ENCODE measurements at regions not wholly inside any gene's neighbourhood (a gene's known extent, or its start where the extent isn't known, plus 50 kb on each side); places are given as distances from the start of the nearest gene placed in this dataset.
"Not testable (repeated sequence)": the region's sequence is repeated elsewhere in the genome, so short reads cannot be mapped to it uniquely, and the experiment has no call there.

DNA sequence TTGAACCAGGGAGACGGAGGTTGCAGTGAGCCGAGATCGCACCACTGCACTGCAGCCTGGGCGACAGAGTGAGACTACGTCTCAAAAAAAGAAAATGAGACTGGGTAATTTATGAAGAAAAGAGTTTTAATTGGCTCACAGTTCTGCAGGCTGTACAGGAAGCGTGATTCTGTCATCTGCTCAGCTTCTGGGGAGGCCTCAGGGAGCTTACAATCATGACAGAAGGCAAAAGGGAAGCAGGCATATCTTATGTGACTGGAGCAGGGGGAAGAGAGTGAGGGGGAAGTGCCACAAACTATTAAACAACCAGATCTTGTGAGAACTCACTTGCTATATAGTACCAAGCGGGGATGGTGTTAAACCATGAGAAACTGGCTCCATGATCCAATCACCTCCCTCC is 1476.2 kb upstream of the DEFB115 start:
- TF ChIP-seq, protein P1, sequence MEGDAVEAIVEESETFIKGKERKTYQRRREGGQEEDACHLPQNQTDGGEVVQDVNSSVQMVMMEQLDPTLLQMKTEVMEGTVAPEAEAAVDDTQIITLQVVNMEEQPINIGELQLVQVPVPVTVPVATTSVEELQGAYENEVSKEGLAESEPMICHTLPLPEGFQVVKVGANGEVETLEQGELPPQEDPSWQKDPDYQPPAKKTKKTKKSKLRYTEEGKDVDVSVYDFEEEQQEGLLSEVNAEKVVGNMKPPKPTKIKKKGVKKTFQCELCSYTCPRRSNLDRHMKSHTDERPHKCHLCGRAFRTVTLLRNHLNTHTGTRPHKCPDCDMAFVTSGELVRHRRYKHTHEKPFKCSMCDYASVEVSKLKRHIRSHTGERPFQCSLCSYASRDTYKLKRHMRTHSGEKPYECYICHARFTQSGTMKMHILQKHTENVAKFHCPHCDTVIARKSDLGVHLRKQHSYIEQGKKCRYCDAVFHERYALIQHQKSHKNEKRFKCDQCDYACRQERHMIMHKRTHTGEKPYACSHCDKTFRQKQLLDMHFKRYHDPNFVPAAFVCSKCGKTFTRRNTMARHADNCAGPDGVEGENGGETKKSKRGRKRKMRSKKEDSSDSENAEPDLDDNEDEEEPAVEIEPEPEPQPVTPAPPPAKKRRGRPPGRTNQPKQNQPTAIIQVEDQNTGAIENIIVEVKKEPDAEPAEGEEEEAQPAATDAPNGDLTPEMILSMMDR (IDR thresholded peaks at IDR 0.05): not testable (repeated sequence)
- TF ChIP-seq ZFX (IDR thresholded peaks at IDR 0.05; ENCODE audit: borderline replicate concordance): not testable (repeated sequence)
